Loucy (cell line): ENCODE measurements at regions not wholly inside any gene's neighbourhood (a gene's known extent, or its start where the extent isn't known, plus 50 kb on each side); places are given as distances from the start of the nearest gene placed in this dataset.

ENCODE experiments used
- H2AFZ ChIP-seq: fragments of 200-600 bp; sonication (generic); 2 replicates; pipeline ENCODE4 v1.6.0; 2016; ENCODE audit warnings: antibody characterized with exemption, mild to moderate bottlenecking, low read length, moderate library complexity
- H3F3A ChIP-seq: fragments of 200-600 bp; 2 replicates; pipeline ENCODE4 v1.6.0; 2016; ENCODE audit warnings: antibody characterized with exemption, low read depth, mild to moderate bottlenecking
- H3K27me3 ChIP-seq: fragments of 200-600 bp; sonication (generic); 2 replicates; pipeline ENCODE4 v1.6.1; 2014; ENCODE audit warnings: low read length, mild to moderate bottlenecking; ENCODE audit not compliant: insufficient read depth, poor library complexity, severe bottlenecking
- H3K36me3 ChIP-seq: fragments of 200-600 bp; sonication (generic); 2 replicates; pipeline ENCODE4 v1.6.1; 2016; ENCODE audit warnings: low read length; ENCODE audit not compliant: insufficient read depth
- H3K4me1 ChIP-seq: fragments of 200-600 bp; sonication (generic); 2 replicates; pipeline ENCODE4 v1.5.1; 2014; ENCODE audit warnings: low read length, mild to moderate bottlenecking; ENCODE audit not compliant: insufficient read depth, poor library complexity, severe bottlenecking
- H3K4me2 ChIP-seq: fragments of 200-600 bp; sonication (generic); 2 replicates; pipeline ENCODE4 v1.6.0; 2014; ENCODE audit warnings: antibody characterized with exemption, low read length, low read depth, mild to moderate bottlenecking; ENCODE audit not compliant: poor library complexity, severe bottlenecking
- H3K4me3 ChIP-seq: fragments of 200-600 bp; sonication (generic); 2 replicates; pipeline ENCODE4 v1.5.1; 2014; ENCODE audit warnings: low read length, mild to moderate bottlenecking, mixed read lengths; ENCODE audit not compliant: poor library complexity, severe bottlenecking
- H3K79me2 ChIP-seq: fragments of 200-600 bp; sonication (generic); 2 replicates; pipeline ENCODE4 v1.6.1; 2014; ENCODE audit warnings: low read length; ENCODE audit not compliant: insufficient read depth
- H3K9ac ChIP-seq: fragments of 200-600 bp; sonication (generic); 2 replicates; pipeline ENCODE4 v1.6.0; 2014; ENCODE audit warnings: mild to moderate bottlenecking, low read depth, low read length, moderate library complexity; ENCODE audit not compliant: poor library complexity, severe bottlenecking
- H3K9me2 ChIP-seq: fragments of 200-600 bp; sonication (generic); replicated peaks from 2 replicates; pipeline ENCODE4 v1.6.1; 2016; ENCODE audit warnings: low read depth, low read length, mixed read lengths
- H3K9me3 ChIP-seq: fragments of 200-600 bp; sonication (generic); 2 replicates; pipeline ENCODE4 v1.6.1; 2014; ENCODE audit warnings: mild to moderate bottlenecking, antibody characterized with exemption, low read length, low read depth; ENCODE audit not compliant: insufficient read depth
- H4K20me1 ChIP-seq: fragments of 200-600 bp; sonication (generic); 2 replicates; pipeline ENCODE4 v1.6.0; 2014; ENCODE audit warnings: antibody characterized with exemption, low read length, mild to moderate bottlenecking; ENCODE audit not compliant: insufficient read depth, poor library complexity, severe bottlenecking
- CTCF ChIP-seq: fragments of 200-600 bp; sonication (generic); conservative IDR thresholded peaks from 2 replicates; pipeline ENCODE4 v1.5.1; 2014; ENCODE audit warnings: mild to moderate bottlenecking, antibody characterized with exemption, low read length
- EZH2phosphoT487 ChIP-seq: fragments of 200-600 bp; IDR thresholded peaks from 2 replicates; pipeline ENCODE4 v1.6.1; 2018; ENCODE audit warnings: antibody characterized with exemption, mild to moderate bottlenecking, moderate library complexity, borderline replicate concordance

GRCh38 chr6:6812427-6812826, 223.9 kb downstream of the LY86 start:
- H3K4me2 ChIP-seq, result no peak overlapping the region
- no peak overlapping the region for H3K4me3 ChIP-seq
- no peaks in the 10 kb centered on the region for H3F3A ChIP-seq
- H3K9me3 ChIP-seq, result no peaks in the 10 kb centered on the region
- peaks cover 9% of the 10 kb centered on the region for H3K4me1 ChIP-seq
- no peak for TF ChIP-seq CTCF
- no peak for TF ChIP-seq EZH2phosphoT487
- H3K79me2 ChIP-seq, result no peaks in the 10 kb centered on the region
- no peaks in the 10 kb centered on the region for H4K20me1 ChIP-seq
- H3K9me2 ChIP-seq, result no peaks in the 10 kb centered on the region
- no peak overlapping the region for H2AFZ ChIP-seq
- H3K9ac ChIP-seq, result no peak overlapping the region
- H3K27me3 ChIP-seq, result no peaks in the 10 kb centered on the region
- no peaks in the 10 kb centered on the region for H3K36me3 ChIP-seq

- Histone ChIP-seq H3K27me3 (no peaks in the 10 kb centered on the region), H3K4me1 (peaks cover 9% of the 10 kb centered on the region), H3K9me3 (no peaks in the 10 kb centered on the region), H3K9me2 (no peaks in the 10 kb centered on the region), H3K36me3 (no peaks in the 10 kb centered on the region), H3F3A (no peaks in the 10 kb centered on the region), H3K9ac (no peak overlapping the region), H3K4me3 (no peak overlapping the region), H2AFZ (no peak overlapping the region), H3K4me2 (no peak overlapping the region), H4K20me1 (no peaks in the 10 kb centered on the region), H3K79me2 (no peaks in the 10 kb centered on the region)
- TF ChIP-seq CTCF (no peak), EZH2phosphoT487 (no peak)
Measured at GRCh38 chr6:6815732-6816131, 227.2 kb downstream of the LY86 start.

- peaks cover 9% of the 10 kb centered on the region for H3K4me1 ChIP-seq
- no peak overlapping the region for H2AFZ ChIP-seq
- no peaks in the 10 kb centered on the region for H3K79me2 ChIP-seq
- no peak for TF ChIP-seq EZH2phosphoT487
- TF ChIP-seq CTCF, result no peak
- H3F3A ChIP-seq, result no peaks in the 10 kb centered on the region
- no peaks in the 10 kb centered on the region for H3K36me3 ChIP-seq
- H3K9me2 ChIP-seq, result no peaks in the 10 kb centered on the region
- no peak overlapping the region for H3K9ac ChIP-seq
- H3K9me3 ChIP-seq, result no peaks in the 10 kb centered on the region
- no peaks in the 10 kb centered on the region for H4K20me1 ChIP-seq
- H3K4me3 ChIP-seq, result no peak overlapping the region
- no peaks in the 10 kb centered on the region for H3K27me3 ChIP-seq
- H3K4me2 ChIP-seq, result no peak overlapping the region
Measured at GRCh38 chr6:6816716-6817115, 228.2 kb downstream of the LY86 start.
